K562 (cell line): ENCODE measurements at regions not wholly inside any gene's neighbourhood (a gene's known extent, or its start where the extent isn't known, plus 50 kb on each side); places are given as distances from the start of the nearest gene placed in this dataset.

Experiments
- ATAC-seq: fragments of 200-7000 bp; cut with Tn5 transposase; 3 replicates; pipeline ENCODE4 v1.9.1; 2020; ENCODE audit warnings: moderate library complexity
- BruUV-seq: library from RNA; stranded (reverse); fragments of 400-500 nt; replicated peaks from 2 replicates; lab custom pipeline; 2021; lab: Mats Ljungman, UMichigan
- CTCF ChIA-PET: fragments of 300-600 bp; formaldehyde crosslinking; extraction: SDS; loops from one replicate; lab custom pipeline; 2021; ENCODE audit warnings: low intra/inter-chr PET ratio; lab: Yijun Ruan, JAX
- POLR2A ChIA-PET: fragments of 300-600, 350-650 bp; sonication (Branson Sonifier 250); formaldehyde crosslinking; extraction: SDS; loops from one replicate; lab custom pipeline; 2021; ENCODE audit warnings: antibody characterized with exemption, inconsistent platforms; lab: Yijun Ruan, JAX
- DNase-seq, 4 experiments: peaks; one replicate each; pipeline versions ENCODE4 v3.0.0 to v3.0.0-alpha.2; 2011 to 2018; ENCODE audit warnings: low spot score in 3 of 4, mixed read lengths in 3 of 4; ENCODE audit errors: extremely low read depth in 1 of 4
- FAIRE-seq: peaks from 2 replicates; lab custom pipeline; 2011; peaks lifted over from hg19 to GRCh38; lab: Jason Lieb, UNC
- H2AFZ ChIP-seq: 2 replicates; pipeline ENCODE4 v1.6.0; 2011; ENCODE audit warnings: low read depth, low read length, control low read depth, inconsistent platforms
- H3K27ac ChIP-seq: fragments of 200-600 bp; 3 replicates; pipeline ENCODE4 v1.8.0; 2011; ENCODE audit warnings: low read depth, mild to moderate bottlenecking, control low read depth, inconsistent platforms, low read length, moderate library complexity, mixed read lengths; ENCODE audit errors: extremely low read depth
- H3K27me3 ChIP-seq, 2 experiments: fragments of 300-600 bp in 1 of 2; 2 replicates in 1 of 2; 3 replicates in 1 of 2; pipeline versions ENCODE4 v1.6.0 to v1.8.0; 2011; ENCODE audit warnings: inconsistent platforms in 2 of 2, low read length in 2 of 2, mild to moderate bottlenecking in 1 of 2, mixed read lengths in 1 of 2, moderate library complexity in 1 of 2; ENCODE audit not compliant: control insufficient read depth in 2 of 2, insufficient read depth in 2 of 2
- H3K36me3 ChIP-seq: fragments of 300-600 bp; 3 replicates; pipeline ENCODE4 v1.8.0; 2011; ENCODE audit warnings: mild to moderate bottlenecking, low read length, inconsistent platforms; ENCODE audit not compliant: control insufficient read depth, insufficient read depth
- H3K4me1 ChIP-seq, 2 experiments: fragments of 200-600 bp in 1 of 2; replicated peaks in 1 of 2; 2 replicates in 1 of 2; 3 replicates in 1 of 2; pipeline versions ENCODE4 v1.5.1 to v1.8.0; 2011; ENCODE audit warnings: inconsistent platforms in 2 of 2, low read length in 2 of 2, mild to moderate bottlenecking in 1 of 2, mixed read lengths in 1 of 2, moderate library complexity in 1 of 2; ENCODE audit not compliant: control insufficient read depth in 2 of 2, insufficient read depth in 2 of 2
- H3K4me2 ChIP-seq: 2 replicates; pipeline ENCODE4 v1.6.1; 2011; ENCODE audit warnings: low read length, control low read depth, inconsistent platforms, mixed read lengths; ENCODE audit not compliant: insufficient read depth
- H3K4me3 ChIP-seq: fragments of 200-600 bp; sonication (generic), shearing (Covaris generic); 2 replicates; pipeline ENCODE4 v1.5.1; 2016; ENCODE audit warnings: control low read depth, inconsistent platforms
- H3K79me2 ChIP-seq: fragments of 200-600 bp; 3 replicates; pipeline ENCODE4 v1.8.0; 2011; ENCODE audit warnings: low read length, inconsistent platforms; ENCODE audit not compliant: control insufficient read depth, insufficient read depth
- H3K9ac ChIP-seq, 2 experiments: 2 replicates each; pipeline versions ENCODE4 v1.6.0 to v1.6.1; 2011; ENCODE audit warnings: low read depth in 2 of 2, low read length in 2 of 2, control low read depth in 1 of 2, inconsistent platforms in 1 of 2, mild to moderate bottlenecking in 1 of 2, mixed read lengths in 1 of 2; ENCODE audit not compliant: insufficient read depth in 1 of 2
- H3K9me1 ChIP-seq: one replicate; pipeline ENCODE4 v1.6.0; 2011; ENCODE audit warnings: inconsistent platforms, mild to moderate bottlenecking, low read length, moderate library complexity; ENCODE audit not compliant: control insufficient read depth, insufficient read depth
- H3K9me3 ChIP-seq: replicated peaks from 2 replicates; pipeline ENCODE4 v1.5.1; 2011; ENCODE audit warnings: low read depth, low read length, inconsistent platforms; ENCODE audit not compliant: control insufficient read depth, insufficient read depth
- H4K20me1 ChIP-seq: replicated peaks from 2 replicates; pipeline ENCODE4 v1.6.1; 2011; ENCODE audit warnings: low read length, inconsistent platforms, mixed read lengths; ENCODE audit not compliant: control insufficient read depth, insufficient read depth
- CBX2 ChIP-seq: fragments of 200-600 bp; sonication (generic); IDR thresholded peaks from one replicate; pipeline ENCODE4 v1.6.1; 2012; ENCODE audit warnings: mild to moderate bottlenecking, low read length, inconsistent platforms; ENCODE audit not compliant: insufficient read depth, poor library complexity, severe bottlenecking
- DPF2 ChIP-seq: fragments of 450-650 bp; IDR thresholded peaks from 2 replicates; pipeline ENCODE4 v1.6.1; 2016
- E2F5 ChIP-seq: sonication (generic); formaldehyde crosslinking; IDR thresholded peaks from 2 replicates; pipeline ENCODE4 v1.8.0; 2022; ENCODE audit warnings: mild to moderate bottlenecking, missing genetic modification reagents
- L3MBTL2 ChIP-seq: fragments of 450-650 bp; IDR thresholded peaks from 2 replicates; pipeline ENCODE4 v1.6.1; 2016; ENCODE audit warnings: mild to moderate bottlenecking, moderate library complexity
- MEF2D ChIP-seq: conservative IDR thresholded peaks from 2 replicates; pipeline ENCODE4 v1.6.1; 2016; ENCODE audit warnings: low read depth, missing genetic modification characterization, missing compliant biosample characterization
- NCOA4 ChIP-seq: fragments of 450-650 bp; IDR thresholded peaks from 2 replicates; pipeline ENCODE4 v1.6.1; 2018; ENCODE audit warnings: mild to moderate bottlenecking; ENCODE audit not compliant: partially characterized antibody
- NELFE ChIP-seq: IDR thresholded peaks from 2 replicates; pipeline ENCODE4 v1.6.1; 2011; ENCODE audit warnings: mild to moderate bottlenecking; ENCODE audit not compliant: insufficient read depth, insufficient read length
- NFE2 ChIP-seq: IDR thresholded peaks from 2 replicates; pipeline ENCODE4 v1.6.1; 2014; ENCODE audit warnings: antibody characterized with exemption, low read depth
- NR3C1 ChIP-seq: sonication (generic); formaldehyde crosslinking; IDR thresholded peaks from 2 replicates; pipeline ENCODE4 v1.8.1; 2022; ENCODE audit warnings: missing genetic modification reagents
- POU5F1 ChIP-seq: fragments of 150-350 bp; IDR thresholded peaks from 2 replicates; pipeline ENCODE4 v1.6.1; 2014; ENCODE audit warnings: borderline replicate concordance, low read length, low read depth, mild to moderate bottlenecking; ENCODE audit not compliant: partially characterized antibody
- PRPF4 ChIP-seq: fragments of 200-400 bp; formaldehyde crosslinking; IDR thresholded peaks from one replicate; pipeline ENCODE4 v1.6.1; 2017; ENCODE audit warnings: low read length, low read depth, mild to moderate bottlenecking; ENCODE audit not compliant: insufficient read depth, poor library complexity, severe bottlenecking
- VEZF1 ChIP-seq: fragments of 200-800 bp; sonication (Bioruptor generic); IDR thresholded peaks from 2 replicates; pipeline ENCODE4 v1.6.1; 2017; ENCODE audit warnings: missing genetic modification characterization, missing compliant biosample characterization
- ZNF589 ChIP-seq: fragments of 200-800 bp; sonication (Bioruptor generic); IDR thresholded peaks from 2 replicates; pipeline ENCODE4 v1.6.1; 2016; ENCODE audit warnings: low read depth, missing genetic modification characterization, missing compliant biosample characterization
- WGBS: fragments of 100-300 bp; shearing (Covaris generic); methylation state at CpG from one replicate; pipeline ENCODE4 v1.1.6; 2016; ENCODE audit warnings: low coverage, mixed read lengths; ENCODE audit not compliant: insufficient coverage; ENCODE audit errors: missing lambda C conversion rate; 5-methylcytosine and 5-hydroxymethylcytosine counted together
- in situ Hi-C: fragments of 300-500 bp; cut with MboI; formaldehyde crosslinking; loops from 4 replicates; pipeline ENCODE4 v1.15.0; 2018; ENCODE audit warnings: inconsistent platforms, mixed read lengths
- intact Hi-C: fragments of 100-400 bp; cut with micrococcal nuclease; formaldehyde crosslinking; loops from 2 replicates; pipeline ENCODE4 v1.14.2; 2022
- TF ChIP-seq, protein P1 (sequence below): sonication (generic); IDR thresholded peaks from 2 replicates; pipeline ENCODE4 v1.6.1; 2016
- TF ChIP-seq, protein P2 (sequence below): fragments of 250-450 bp; sonication (Bioruptor Pico); IDR thresholded peaks from 2 replicates; pipeline ENCODE4 v1.8.0; 2021; ENCODE audit warnings: moderate library complexity, mild to moderate bottlenecking, inconsistent platforms
- TF ChIP-seq, protein P3 (sequence below): IDR thresholded peaks from 2 replicates; pipeline ENCODE4 v1.6.1; 2012; ENCODE audit warnings: low read depth, low read length, improper control_type of control experiment, borderline replicate concordance

DNA sequence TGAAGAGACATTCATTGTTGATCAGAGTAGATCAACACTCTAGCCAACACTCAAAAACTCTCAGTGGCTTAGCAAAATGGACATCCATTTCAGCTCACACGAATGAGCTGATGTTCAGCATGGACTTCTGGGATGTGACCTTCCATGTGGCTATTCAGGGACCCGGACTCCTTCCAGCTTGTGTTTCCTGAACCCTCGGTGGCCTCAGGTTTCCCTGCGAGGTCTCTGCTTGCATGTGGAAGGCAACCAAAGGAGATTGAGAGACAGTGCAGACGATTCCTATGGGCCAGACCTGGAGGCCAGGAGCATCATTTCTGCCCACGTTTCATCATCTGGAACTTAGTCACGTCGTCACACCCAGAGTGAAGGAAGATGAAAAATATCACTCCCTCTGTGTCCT is 1137.4 kb downstream of the TBC1D22A start:
- H3K27ac ChIP-seq = no peak overlapping the region
- H3K9me1 ChIP-seq = no peaks in the 10 kb centered on the region
- WGBS = 40% methylated on average over 8 of the region's 8 CpGs
- intact Hi-C loops (no loop called here), in situ Hi-C loops (no loop called here)
- H3K4me3 ChIP-seq = no peak overlapping the region
- ATAC-seq (no peak), DNase-seq (no peak)
- no peaks in the 10 kb centered on the region for H3K9me3 ChIP-seq
- H3K27me3 ChIP-seq = no peaks in the 10 kb centered on the region
- H2AFZ ChIP-seq = no peak overlapping the region
- ChIA-PET POLR2A (no interaction called here), CTCF (no interaction called here)
- BruUV-seq = no TSS peak
- no peak overlapping the region for H3K9ac ChIP-seq
- H3K4me2 ChIP-seq = no peak overlapping the region
- H3K4me1 ChIP-seq = no peaks in the 10 kb centered on the region
- H3K79me2 ChIP-seq = no peaks in the 10 kb centered on the region
- H3K36me3 ChIP-seq = no peaks in the 10 kb centered on the region
- no peak for TF ChIP-seq POU5F1
- no peak for TF ChIP-seq PRPF4
- TF ChIP-seq, protein P1, sequence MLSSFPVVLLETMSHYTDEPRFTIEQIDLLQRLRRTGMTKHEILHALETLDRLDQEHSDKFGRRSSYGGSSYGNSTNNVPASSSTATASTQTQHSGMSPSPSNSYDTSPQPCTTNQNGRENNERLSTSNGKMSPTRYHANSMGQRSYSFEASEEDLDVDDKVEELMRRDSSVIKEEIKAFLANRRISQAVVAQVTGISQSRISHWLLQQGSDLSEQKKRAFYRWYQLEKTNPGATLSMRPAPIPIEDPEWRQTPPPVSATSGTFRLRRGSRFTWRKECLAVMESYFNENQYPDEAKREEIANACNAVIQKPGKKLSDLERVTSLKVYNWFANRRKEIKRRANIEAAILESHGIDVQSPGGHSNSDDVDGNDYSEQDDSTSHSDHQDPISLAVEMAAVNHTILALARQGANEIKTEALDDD = no peak
- no peak for TF ChIP-seq NR3C1 (CRISPR knock-in tag)
- TF ChIP-seq, protein P2, sequence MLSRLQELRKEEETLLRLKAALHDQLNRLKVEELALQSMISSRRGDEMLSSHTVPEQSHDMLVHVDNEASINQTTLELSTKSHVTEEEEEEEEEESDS (CRISPR knock-in tag) = no peak
- TF ChIP-seq L3MBTL2 = no peak
- TF ChIP-seq NFE2 = no peak
- TF ChIP-seq NELFE = no peak
- TF ChIP-seq DPF2 = no peak
- TF ChIP-seq, protein P3, sequence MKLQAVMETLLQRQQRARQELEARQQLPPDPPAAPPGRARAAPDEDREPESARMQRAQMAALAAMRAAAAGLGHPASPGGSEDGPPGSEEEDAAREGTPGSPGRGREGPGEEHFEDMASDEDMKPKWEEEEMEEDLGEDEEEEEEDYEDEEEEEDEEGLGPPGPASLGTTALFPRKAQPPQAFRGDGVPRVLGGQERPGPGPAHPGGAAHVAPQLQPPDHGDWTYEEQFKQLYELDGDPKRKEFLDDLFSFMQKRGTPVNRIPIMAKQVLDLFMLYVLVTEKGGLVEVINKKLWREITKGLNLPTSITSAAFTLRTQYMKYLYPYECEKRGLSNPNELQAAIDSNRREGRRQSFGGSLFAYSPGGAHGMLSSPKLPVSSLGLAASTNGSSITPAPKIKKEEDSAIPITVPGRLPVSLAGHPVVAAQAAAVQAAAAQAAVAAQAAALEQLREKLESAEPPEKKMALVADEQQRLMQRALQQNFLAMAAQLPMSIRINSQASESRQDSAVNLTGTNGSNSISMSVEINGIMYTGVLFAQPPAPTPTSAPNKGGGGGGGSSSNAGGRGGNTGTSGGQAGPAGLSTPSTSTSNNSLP = no peak
- TF ChIP-seq VEZF1 (CRISPR knock-in tag) = no peak
- no peak for TF ChIP-seq NCOA4
- no peak for TF ChIP-seq CBX2
- TF ChIP-seq E2F5 = no peak
- no peak for TF ChIP-seq MEF2D
- TF ChIP-seq ZNF589 (CRISPR knock-in tag) = no peak
- TF ChIP-seq, all 486 proteins: peak for 0
- FAIRE-seq = no peak
- H4K20me1 ChIP-seq = no peaks in the 10 kb centered on the region
